ENCODE measurements at regions not wholly inside any gene's neighbourhood (a gene's known extent, or its start where the extent isn't known, plus 50 kb on each side); places are given as distances from the start of the nearest gene placed in this dataset.

DNA sequence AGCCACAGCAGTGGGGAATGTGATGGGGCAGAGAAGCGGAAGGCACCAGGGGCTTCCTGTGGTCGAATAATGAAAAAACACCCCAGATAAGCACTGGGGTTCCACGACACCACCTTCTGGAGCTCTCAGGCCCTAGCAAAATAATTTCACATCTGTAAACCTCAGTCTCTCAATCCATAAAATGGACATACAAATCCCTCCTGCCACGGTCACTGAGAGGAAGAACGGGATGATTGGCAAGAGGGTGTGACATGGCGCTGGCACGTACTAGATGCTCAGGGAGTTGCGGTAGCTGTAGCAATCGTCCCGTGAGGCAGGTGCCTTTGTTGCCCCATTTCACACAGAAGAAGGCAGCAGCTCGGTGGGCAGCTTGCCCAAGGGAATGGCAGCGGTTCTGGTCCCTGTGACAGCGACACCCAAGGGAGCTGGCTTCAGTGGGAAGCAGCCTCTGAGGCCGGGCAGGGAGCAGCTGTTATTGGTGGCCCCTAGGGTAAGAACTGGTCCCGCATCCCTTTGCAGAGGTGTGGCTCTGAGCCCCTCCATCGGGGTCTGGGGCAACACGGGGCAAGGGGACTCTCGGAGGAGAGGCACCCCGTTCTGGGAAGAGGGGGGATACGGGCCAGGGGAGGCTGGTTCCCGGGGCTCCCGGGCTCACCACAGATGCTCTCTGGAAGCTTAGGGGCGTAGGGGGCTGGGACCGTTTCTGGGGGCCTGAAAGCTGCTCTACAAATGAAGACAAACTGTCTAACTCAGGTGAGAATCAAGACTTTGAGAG lies 114.0 kb upstream of the ALDH1A3 start:
- no peak overlapping the region for H3K27ac ChIP-seq (ENCODE audit: low read length)
- no peak overlapping the region for H3K4me3 ChIP-seq (ENCODE audit: low read depth in 1 of 2, low read length in 2 of 2)
- H3K36me3 ChIP-seq (ENCODE audit: insufficient read depth, low read length): no peaks in the 10 kb centered on the region
- no peaks in the 10 kb centered on the region for H3K27me3 ChIP-seq (ENCODE audit: insufficient read depth, low read length, poor library complexity)
- DNase-seq (no peak), ATAC-seq (ENCODE audit: insufficient read depth, low read depth) (no peak)
- TF ChIP-seq EZH2 (IDR thresholded peaks at IDR 0.05; ENCODE audit: borderline replicate concordance, low read depth, low read length, severe bottlenecking): no peak
- TF ChIP-seq, protein P1, sequence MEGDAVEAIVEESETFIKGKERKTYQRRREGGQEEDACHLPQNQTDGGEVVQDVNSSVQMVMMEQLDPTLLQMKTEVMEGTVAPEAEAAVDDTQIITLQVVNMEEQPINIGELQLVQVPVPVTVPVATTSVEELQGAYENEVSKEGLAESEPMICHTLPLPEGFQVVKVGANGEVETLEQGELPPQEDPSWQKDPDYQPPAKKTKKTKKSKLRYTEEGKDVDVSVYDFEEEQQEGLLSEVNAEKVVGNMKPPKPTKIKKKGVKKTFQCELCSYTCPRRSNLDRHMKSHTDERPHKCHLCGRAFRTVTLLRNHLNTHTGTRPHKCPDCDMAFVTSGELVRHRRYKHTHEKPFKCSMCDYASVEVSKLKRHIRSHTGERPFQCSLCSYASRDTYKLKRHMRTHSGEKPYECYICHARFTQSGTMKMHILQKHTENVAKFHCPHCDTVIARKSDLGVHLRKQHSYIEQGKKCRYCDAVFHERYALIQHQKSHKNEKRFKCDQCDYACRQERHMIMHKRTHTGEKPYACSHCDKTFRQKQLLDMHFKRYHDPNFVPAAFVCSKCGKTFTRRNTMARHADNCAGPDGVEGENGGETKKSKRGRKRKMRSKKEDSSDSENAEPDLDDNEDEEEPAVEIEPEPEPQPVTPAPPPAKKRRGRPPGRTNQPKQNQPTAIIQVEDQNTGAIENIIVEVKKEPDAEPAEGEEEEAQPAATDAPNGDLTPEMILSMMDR (IDR thresholded peaks at IDR 0.05; ENCODE audit: borderline replicate concordance, extremely low read depth, low read length, poor library complexity, severe bottlenecking): no peak
- no peak overlapping the region for H3K9ac ChIP-seq (ENCODE audit: low read depth, low read length)
- H3K4me1 ChIP-seq (ENCODE audit: insufficient read depth, low read length): no peaks in the 10 kb centered on the region
- H3K79me2 ChIP-seq (ENCODE audit: insufficient read depth, low read length): no peaks in the 10 kb centered on the region
- H3K9me3 ChIP-seq (ENCODE audit: insufficient read depth, low read length, severe bottlenecking): no peaks in the 10 kb centered on the region
- no peak overlapping the region for H2AFZ ChIP-seq (ENCODE audit: low read depth, low read length)
- peaks cover 2% of the 10 kb centered on the region; the same call in 1 of the 2 replicates for H4K20me1 ChIP-seq (ENCODE audit: insufficient read depth, low read length)
- no peak overlapping the region for H3K4me2 ChIP-seq (ENCODE audit: insufficient read depth, low read length)

- Histone ChIP-seq H3K4me3 (ENCODE audit: low read depth in 1 of 2, low read length in 2 of 2) (no peak overlapping the region), H3K36me3 (ENCODE audit: insufficient read depth, low read length) (no peaks in the 10 kb centered on the region), H3K27me3 (ENCODE audit: insufficient read depth, low read length, poor library complexity) (no peaks in the 10 kb centered on the region), H2AFZ (ENCODE audit: low read depth, low read length) (no peak overlapping the region), H4K20me1 (ENCODE audit: insufficient read depth, low read length) (peaks cover 2% of the 10 kb centered on the region; the same call in 1 of the 2 replicates), H3K4me2 (ENCODE audit: insufficient read depth, low read length) (no peak overlapping the region), H3K9me3 (ENCODE audit: insufficient read depth, low read length, severe bottlenecking) (no peaks in the 10 kb centered on the region), H3K79me2 (ENCODE audit: insufficient read depth, low read length) (no peaks in the 10 kb centered on the region), H3K4me1 (ENCODE audit: insufficient read depth, low read length) (no peaks in the 10 kb centered on the region), H3K9ac (ENCODE audit: low read depth, low read length) (no peak overlapping the region), H3K27ac (ENCODE audit: low read length) (no peak overlapping the region)
- DNase-seq (no peak), ATAC-seq (ENCODE audit: insufficient read depth, low read depth) (no peak)
- TF ChIP-seq EZH2 (IDR thresholded peaks at IDR 0.05; ENCODE audit: borderline replicate concordance, low read depth, low read length, severe bottlenecking): no peak
- TF ChIP-seq, protein P1 (IDR thresholded peaks at IDR 0.05; ENCODE audit: borderline replicate concordance, extremely low read depth, low read length, poor library complexity, severe bottlenecking): no peak
Measured at GRCh38 chr15:100766243-100767000, 113.2 kb upstream of the ALDH1A3 start.

DNA sequence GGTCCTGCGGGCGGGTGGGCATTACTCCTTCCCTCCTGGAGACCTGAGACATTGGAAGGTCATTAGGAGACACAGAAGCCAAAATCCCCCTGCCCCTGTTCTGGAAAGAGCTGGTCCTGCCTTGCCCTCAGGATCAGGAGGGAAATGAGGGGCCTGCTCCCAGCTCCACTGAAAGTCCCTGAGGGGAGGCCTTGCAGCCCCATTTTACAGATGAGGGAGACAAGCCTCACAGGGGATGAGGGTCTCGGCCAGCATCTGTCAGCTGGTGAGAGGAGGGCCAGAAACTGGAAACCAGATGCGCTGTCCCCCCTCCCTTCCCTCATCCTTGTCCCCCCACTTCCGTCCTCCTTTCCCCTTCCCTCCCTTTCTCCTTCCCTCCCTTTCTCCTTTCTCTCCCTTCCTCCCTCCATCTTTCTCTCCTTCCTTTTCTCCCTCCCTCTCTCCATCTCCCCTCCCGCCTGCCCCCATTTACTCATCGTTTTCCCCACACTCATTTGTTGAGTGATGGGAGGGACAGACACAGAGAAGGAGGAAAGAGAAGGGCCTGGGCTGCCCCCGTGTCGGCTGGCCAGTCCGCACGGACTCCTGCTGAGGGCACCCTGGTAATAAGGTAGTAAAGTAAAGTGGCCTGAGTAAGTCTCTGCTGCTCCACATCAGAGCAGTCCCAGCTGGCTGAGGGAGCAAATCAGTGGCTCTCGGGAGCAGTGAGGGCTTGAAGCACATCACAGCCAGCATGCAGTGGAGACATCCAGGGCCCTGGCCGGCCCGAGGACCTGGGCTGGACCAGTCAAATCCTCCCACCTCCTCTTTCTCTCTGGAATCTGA lies 112.4 kb upstream of the ALDH1A3 start:
- no peaks in the 10 kb centered on the region for H3K9me3 ChIP-seq (ENCODE audit: insufficient read depth, low read length, severe bottlenecking)
- H3K27me3 ChIP-seq (ENCODE audit: insufficient read depth, low read length, poor library complexity): no peaks in the 10 kb centered on the region
- no peak overlapping the region for H3K4me2 ChIP-seq (ENCODE audit: insufficient read depth, low read length)
- H3K27ac ChIP-seq (ENCODE audit: low read length): no peak overlapping the region
- no peaks in the 10 kb centered on the region for H3K4me1 ChIP-seq (ENCODE audit: insufficient read depth, low read length)
- DNase-seq: no peak
- no peak overlapping the region for H3K9ac ChIP-seq (ENCODE audit: low read depth, low read length)
- H3K36me3 ChIP-seq (ENCODE audit: insufficient read depth, low read length): no peaks in the 10 kb centered on the region
- H2AFZ ChIP-seq (ENCODE audit: low read depth, low read length): no peak overlapping the region
- ATAC-seq (ENCODE audit: insufficient read depth, low read depth): no peak
- TF ChIP-seq, protein P1 (IDR thresholded peaks at IDR 0.05; ENCODE audit: borderline replicate concordance, extremely low read depth, low read length, poor library complexity, severe bottlenecking): no peak
- no peak for TF ChIP-seq EZH2 (IDR thresholded peaks at IDR 0.05; ENCODE audit: borderline replicate concordance, low read depth, low read length, severe bottlenecking)
- no peaks in the 10 kb centered on the region for H4K20me1 ChIP-seq (ENCODE audit: insufficient read depth, low read length)
- no peak overlapping the region for H3K4me3 ChIP-seq (ENCODE audit: low read depth in 1 of 2, low read length in 2 of 2)
- H3K79me2 ChIP-seq (ENCODE audit: insufficient read depth, low read length): no peaks in the 10 kb centered on the region
